ENCODE measurements at regions not wholly inside any gene's neighbourhood (a gene's known extent, or its start where the extent isn't known, plus 50 kb on each side); places are given as distances from the start of the nearest gene placed in this dataset.

DNA sequence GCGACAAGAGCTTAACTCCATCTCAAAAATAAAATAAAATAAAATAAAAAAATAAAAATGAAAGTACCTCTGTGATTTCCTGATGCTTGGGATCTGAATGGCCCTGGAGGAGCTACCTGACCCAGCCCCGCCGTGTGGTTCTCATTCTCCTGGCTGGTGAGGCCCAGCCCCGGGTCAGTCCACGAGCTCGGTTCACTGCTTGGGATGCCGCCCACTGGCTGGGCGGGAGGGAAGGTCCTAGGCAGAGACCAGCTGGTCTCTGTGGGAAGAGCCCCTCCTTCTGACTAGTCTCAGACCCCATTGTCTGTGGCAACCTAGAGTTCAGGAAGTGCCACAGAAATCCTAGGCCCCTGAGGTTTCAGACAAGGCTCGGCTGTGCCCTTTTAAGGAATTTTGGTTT, 55.1 kb upstream of the DLGAP1 start:
- H3K4me1 ChIP-seq = no peaks in the 10 kb centered on the region
- intact Hi-C loops (cut with micrococcal nuclease) = no loop called here
- no peak overlapping the region for H3K4me3 ChIP-seq
- TF ChIP-seq, protein P1, sequence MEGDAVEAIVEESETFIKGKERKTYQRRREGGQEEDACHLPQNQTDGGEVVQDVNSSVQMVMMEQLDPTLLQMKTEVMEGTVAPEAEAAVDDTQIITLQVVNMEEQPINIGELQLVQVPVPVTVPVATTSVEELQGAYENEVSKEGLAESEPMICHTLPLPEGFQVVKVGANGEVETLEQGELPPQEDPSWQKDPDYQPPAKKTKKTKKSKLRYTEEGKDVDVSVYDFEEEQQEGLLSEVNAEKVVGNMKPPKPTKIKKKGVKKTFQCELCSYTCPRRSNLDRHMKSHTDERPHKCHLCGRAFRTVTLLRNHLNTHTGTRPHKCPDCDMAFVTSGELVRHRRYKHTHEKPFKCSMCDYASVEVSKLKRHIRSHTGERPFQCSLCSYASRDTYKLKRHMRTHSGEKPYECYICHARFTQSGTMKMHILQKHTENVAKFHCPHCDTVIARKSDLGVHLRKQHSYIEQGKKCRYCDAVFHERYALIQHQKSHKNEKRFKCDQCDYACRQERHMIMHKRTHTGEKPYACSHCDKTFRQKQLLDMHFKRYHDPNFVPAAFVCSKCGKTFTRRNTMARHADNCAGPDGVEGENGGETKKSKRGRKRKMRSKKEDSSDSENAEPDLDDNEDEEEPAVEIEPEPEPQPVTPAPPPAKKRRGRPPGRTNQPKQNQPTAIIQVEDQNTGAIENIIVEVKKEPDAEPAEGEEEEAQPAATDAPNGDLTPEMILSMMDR (IDR thresholded peaks at IDR 0.05; ENCODE audit: borderline replicate concordance) = no peak
- H3K27ac ChIP-seq (replicated peaks) = no peak overlapping the region
- no peak for DNase-seq
- H3K36me3 ChIP-seq = no peaks in the 10 kb centered on the region
- H3K9me3 ChIP-seq (replicated peaks) = peaks cover 3% of the 10 kb centered on the region
- H3K27me3 ChIP-seq (ENCODE audit: low read depth) = no peaks in the 10 kb centered on the region
